Stimulated activated CD8-positive, alpha-beta memory T cell treated with anti-CD3 and anti-CD28 coated beads, Interleukin-15, amount 100 ng/mL, for 48 hours (primary cell): ENCODE measurements at regions not wholly inside any gene's neighbourhood (a gene's known extent, or its start where the extent isn't known, plus 50 kb on each side); places are given as distances from the start of the nearest gene placed in this dataset.

Experiments
- DNase-seq, 2 donors: peaks; one replicate each; pipeline ENCODE4 v3.0.0-alpha.2; 2020; ENCODE audit warnings: low read depth in 2 of 2

GRCh38 chr10:43959364-43960134 lies 310.9 kb upstream of the ZNF32 start:
- DNase-seq: no peak

DNA sequence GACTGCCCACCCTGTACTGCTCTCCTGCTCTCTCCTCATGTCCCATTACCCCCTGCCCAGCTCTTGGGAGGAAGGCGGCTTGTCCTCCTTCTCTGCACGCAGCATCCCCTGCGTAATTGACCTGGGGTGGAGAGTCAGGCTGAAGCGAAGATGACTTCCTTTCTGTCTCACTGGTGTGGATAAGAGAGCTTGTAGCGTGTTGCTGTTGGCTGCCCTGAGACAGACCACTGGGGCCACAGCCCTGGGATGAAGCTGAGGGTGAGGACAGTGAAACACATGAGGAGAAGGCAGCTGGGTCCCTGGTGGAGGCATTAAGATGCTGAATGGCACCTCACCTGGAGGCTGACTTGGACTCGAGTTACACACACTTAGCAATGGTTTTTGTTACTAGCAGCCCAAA lies 310.3 kb upstream of the ZNF32 start:
- DNase-seq: no peak

- no peak for DNase-seq
These were observed 309.4 kb upstream of the ZNF32 start for GRCh38 chr10:43958071-43958432.

- no peak for DNase-seq
These were observed 308.8 kb upstream of the ZNF32 start for GRCh38 chr10:43957267-43958070.

- no peak for DNase-seq
These were observed 307.3 kb upstream of the ZNF32 start for GRCh38 chr10:43955978-43956377.

- no peak for DNase-seq
These were observed 306.4 kb upstream of the ZNF32 start for GRCh38 chr10:43955002-43955596.

DNA sequence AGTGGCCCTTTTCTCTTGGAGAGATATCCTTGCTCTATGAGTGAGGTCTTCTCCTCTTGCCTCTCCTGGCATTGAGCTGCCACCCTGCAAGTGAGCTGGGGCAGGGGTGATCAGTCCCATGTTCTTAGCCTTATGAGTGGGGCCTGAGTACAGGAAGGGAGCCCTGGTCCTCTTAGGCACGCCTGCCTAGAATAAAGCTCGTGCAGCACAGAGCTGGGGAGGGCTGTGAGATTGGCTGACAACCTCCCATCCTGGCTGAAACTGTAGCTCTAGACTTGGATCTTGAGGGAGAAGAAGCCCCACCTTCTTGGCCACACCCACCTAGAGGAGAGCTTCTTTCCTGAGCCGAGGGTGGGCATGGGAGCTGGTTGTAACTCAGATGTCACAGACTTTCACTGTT lies 305.0 kb upstream of the ZNF32 start:
- DNase-seq: no peak

- DNase-seq: no peak
These were observed 304.1 kb upstream of the ZNF32 start for GRCh38 chr10:43952760-43953159.

GRCh38 chr10:43949351-43949750 lies 300.7 kb upstream of the ZNF32 start:
- DNase-seq: no peak

- DNase-seq: no peak
These were observed 297.8 kb upstream of the ZNF32 start for GRCh38 chr10:43946445-43946844.

GRCh38 chr10:43945908-43946307 lies 297.2 kb upstream of the ZNF32 start:
- DNase-seq: no peak

- no peak for DNase-seq
These were observed 296.5 kb upstream of the ZNF32 start for GRCh38 chr10:43945094-43945730.

- DNase-seq: no peak
These were observed 295.9 kb upstream of the ZNF32 start for GRCh38 chr10:43944381-43945093.

DNA sequence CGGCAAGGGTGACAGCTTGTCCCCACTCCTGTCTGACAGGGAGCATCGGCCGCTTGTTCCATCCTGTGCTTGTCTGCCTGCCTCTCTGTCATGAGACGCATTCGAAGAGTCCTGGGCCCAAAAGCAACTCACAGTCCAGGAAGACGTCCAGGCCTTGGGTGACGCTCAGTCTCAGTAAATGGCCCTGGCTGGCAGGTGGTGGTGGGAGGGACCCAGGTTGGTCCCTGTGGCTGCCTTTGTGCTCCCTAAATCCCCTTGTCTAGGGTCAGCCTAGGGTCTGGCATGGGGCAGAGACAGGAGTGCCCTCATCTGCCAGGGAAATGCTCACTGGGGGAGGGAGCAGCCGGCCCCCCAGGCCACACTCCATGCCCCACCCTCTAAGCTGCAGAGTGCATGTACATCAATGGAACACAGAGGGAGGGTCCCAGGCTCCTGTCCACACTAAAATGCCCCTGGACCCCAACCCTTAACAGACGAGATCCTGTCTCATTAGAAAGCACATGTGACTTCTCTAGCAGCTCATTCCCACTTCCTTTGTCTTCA lies 295.2 kb upstream of the ZNF32 start:
- DNase-seq: no peak

- no peak for DNase-seq
These were observed 294.6 kb upstream of the ZNF32 start for GRCh38 chr10:43943119-43943817.

DNA sequence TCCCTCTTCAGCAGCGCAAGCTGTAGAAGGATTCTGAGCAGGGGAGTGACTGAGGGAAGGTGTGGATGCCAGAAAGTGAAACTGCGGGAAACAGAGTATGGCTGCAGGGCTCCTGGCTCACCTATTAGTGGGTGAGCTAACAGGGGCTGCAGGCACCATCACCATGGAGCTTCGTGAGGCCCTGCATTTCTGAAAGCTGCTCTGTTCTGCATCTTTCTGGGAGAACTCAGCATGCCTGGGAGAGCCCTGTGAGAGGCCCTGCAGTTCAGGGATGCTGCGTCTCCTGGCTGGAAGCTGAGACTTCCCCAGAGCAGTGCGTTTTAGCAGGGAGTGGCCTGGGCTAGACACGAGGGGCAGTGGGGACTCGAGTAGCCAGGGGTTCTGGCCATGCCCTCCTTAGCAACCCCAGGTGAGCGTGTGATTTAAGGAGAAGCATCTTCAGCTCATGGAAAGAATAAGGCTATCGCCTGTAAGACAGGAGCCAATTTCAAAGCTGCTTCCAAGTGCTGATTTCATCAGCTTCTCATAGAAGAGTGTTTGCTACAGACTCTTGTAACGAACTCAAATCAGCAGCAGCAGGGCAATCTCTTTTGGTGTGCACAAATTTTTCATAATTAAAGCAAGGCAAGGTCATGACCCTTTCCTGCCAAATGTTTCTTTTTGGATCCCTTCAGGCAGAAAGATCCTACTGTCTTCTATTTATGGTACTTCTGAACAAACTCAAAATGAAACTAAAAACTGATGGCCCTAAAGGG lies 293.6 kb upstream of the ZNF32 start:
- DNase-seq: no peak

GRCh38 chr10:43940898-43941837 lies 292.5 kb upstream of the ZNF32 start:
- DNase-seq: no peak

GRCh38 chr10:43939939-43940820 lies 291.5 kb upstream of the ZNF32 start:
- no peak for DNase-seq
